C4-2B (cell line): ENCODE measurements at regions not wholly inside any gene's neighbourhood (a gene's known extent, or its start where the extent isn't known, plus 50 kb on each side); places are given as distances from the start of the nearest gene placed in this dataset.

Experiments used
- H3K27ac ChIP-seq: fragments of 450-650 bp; 2 replicates; pipeline ENCODE4 v1.5.1; 2017
- ZFX ChIP-seq: fragments of 450-650 bp; IDR thresholded peaks from 2 replicates; pipeline ENCODE4 v1.6.1; 2017
- TF ChIP-seq, protein P1 (sequence below): fragments of 450-650 bp; conservative IDR thresholded peaks from 2 replicates; pipeline ENCODE4 v1.5.1; 2017; ENCODE audit warnings: mild to moderate bottlenecking

GRCh38 chr2:156695020-156695419 is 258.8 kb downstream of the GPD2 start:
- TF ChIP-seq, protein P1, sequence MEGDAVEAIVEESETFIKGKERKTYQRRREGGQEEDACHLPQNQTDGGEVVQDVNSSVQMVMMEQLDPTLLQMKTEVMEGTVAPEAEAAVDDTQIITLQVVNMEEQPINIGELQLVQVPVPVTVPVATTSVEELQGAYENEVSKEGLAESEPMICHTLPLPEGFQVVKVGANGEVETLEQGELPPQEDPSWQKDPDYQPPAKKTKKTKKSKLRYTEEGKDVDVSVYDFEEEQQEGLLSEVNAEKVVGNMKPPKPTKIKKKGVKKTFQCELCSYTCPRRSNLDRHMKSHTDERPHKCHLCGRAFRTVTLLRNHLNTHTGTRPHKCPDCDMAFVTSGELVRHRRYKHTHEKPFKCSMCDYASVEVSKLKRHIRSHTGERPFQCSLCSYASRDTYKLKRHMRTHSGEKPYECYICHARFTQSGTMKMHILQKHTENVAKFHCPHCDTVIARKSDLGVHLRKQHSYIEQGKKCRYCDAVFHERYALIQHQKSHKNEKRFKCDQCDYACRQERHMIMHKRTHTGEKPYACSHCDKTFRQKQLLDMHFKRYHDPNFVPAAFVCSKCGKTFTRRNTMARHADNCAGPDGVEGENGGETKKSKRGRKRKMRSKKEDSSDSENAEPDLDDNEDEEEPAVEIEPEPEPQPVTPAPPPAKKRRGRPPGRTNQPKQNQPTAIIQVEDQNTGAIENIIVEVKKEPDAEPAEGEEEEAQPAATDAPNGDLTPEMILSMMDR = no peak
- no peak for TF ChIP-seq ZFX

DNA sequence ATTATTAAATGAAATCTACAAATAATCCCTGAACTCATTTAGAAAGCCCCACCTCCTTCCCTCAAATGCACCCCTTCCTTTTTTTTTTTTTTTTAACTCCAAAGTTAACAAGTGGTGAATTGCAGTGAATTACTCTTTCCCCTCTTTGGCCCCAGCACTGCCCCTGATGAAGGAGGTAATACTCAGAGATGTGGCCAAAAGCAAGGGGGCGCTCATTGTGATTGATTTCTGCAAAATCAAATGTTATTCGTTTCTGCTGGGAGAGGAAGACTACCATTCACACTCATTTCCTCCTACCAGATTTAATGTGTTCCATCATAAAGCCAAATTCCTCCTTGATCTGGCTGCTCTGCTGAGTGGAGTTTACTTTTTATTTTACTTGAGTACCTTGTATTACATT is 259.4 kb downstream of the GPD2 start:
- no peak for TF ChIP-seq ZFX
- TF ChIP-seq, protein P1 = no peak
- no peak overlapping the region for H3K27ac ChIP-seq

More at GRCh38 chr2:156695020-156695419, 258.8 kb downstream of the GPD2 start:
- no peak overlapping the region for H3K27ac ChIP-seq

DNA sequence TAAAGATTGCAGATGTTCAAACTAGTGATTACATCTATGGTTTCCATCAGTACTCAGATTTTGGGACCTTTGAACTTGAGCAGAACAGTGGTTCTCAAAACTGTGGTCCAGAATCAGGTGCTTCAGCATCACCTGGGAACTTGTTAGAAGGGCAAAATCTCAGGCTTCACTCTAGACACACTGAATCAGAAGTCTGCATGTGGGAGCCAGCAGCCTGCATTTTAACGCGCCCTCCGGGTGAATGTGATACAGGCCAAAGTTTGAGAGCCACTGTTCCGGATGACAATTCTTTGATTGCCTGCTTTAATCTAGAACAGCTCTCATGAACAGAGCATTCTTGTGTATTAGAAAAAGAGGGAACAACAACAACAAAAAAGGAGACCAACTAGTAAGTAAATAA is 261.7 kb downstream of the GPD2 start:
- no peak overlapping the region for H3K27ac ChIP-seq
- TF ChIP-seq, protein P1 = no peak
- no peak for TF ChIP-seq ZFX

DNA sequence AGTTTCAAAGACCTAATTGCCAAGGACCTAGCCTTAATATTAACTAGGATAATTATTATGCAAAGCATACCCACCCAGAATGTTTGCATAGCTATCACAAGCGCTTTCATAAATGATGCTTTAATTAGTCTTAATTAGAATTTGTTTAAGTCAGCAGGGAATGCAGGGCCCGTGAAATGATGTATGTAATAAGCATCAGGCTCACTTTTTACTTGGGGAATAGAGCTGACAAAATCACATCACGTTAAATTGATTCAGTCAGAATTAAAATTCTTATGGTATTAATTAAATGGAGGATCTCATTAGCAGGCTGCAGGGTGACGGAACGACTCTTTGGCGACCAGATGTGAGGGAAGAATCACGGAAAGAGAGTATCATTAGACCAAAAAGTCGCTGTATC is 264.5 kb downstream of the GPD2 start:
- no peak for TF ChIP-seq ZFX
- TF ChIP-seq, protein P1 = no peak
- no peak overlapping the region for H3K27ac ChIP-seq

GRCh38 chr2:156702541-156702940 is 266.4 kb downstream of the GPD2 start:
- H3K27ac ChIP-seq = no peak overlapping the region

DNA sequence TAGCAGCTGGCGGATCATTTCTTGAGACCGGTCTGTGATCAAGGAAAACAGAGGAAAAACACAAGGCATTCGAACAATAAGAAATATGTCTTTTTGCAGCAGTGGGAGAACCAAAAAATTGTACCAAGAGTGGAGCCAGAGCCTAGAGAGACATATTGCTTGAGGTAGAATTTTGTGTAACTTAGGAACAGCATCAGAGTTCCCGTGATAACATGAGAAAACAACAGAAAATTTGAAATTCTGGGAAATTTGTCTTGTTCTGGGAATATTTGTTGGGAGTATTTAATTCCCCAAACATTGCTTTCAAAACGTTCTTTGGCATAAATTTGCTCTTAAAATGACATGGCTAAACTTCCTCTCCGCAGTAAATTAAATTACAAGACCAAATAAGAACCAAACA is 267.5 kb downstream of the GPD2 start:
- TF ChIP-seq, protein P1 = no peak
- TF ChIP-seq ZFX = no peak
- H3K27ac ChIP-seq = no peak overlapping the region

More at GRCh38 chr2:156702541-156702940, 266.4 kb downstream of the GPD2 start:
- TF ChIP-seq, protein P1 = no peak
- no peak for TF ChIP-seq ZFX

GRCh38 chr2:156704132-156704531 is 268.0 kb downstream of the GPD2 start:
- H3K27ac ChIP-seq = no peak overlapping the region

More at GRCh38 chr2:156704132-156704531, 268.0 kb downstream of the GPD2 start:
- TF ChIP-seq, protein P1 = no peak
- no peak for TF ChIP-seq ZFX
